OCI-LY1 (cell line): ENCODE measurements at regions not wholly inside any gene's neighbourhood (a gene's known extent, or its start where the extent isn't known, plus 50 kb on each side); places are given as distances from the start of the nearest gene placed in this dataset.

Experiments used
- H2AFZ ChIP-seq: fragments of 200-600 bp; sonication (generic), shearing (Covaris generic); 2 replicates; pipeline ENCODE4 v1.6.0; 2014; ENCODE audit warnings: antibody characterized with exemption, mild to moderate bottlenecking, low read length
- H3F3A ChIP-seq: fragments of 200-600 bp; sonication (generic), shearing (Covaris generic); 2 replicates; pipeline ENCODE4 v1.6.0; 2014; ENCODE audit warnings: mild to moderate bottlenecking, antibody characterized with exemption, low read length, moderate library complexity; ENCODE audit not compliant: insufficient read depth
- H3K27ac ChIP-seq: fragments of 200-600 bp; sonication (generic); 2 replicates; pipeline ENCODE4 v1.5.1; 2014; ENCODE audit warnings: low read length, mixed run types, mild to moderate bottlenecking, low read depth; ENCODE audit not compliant: poor library complexity, severe bottlenecking
- H3K27me3 ChIP-seq: fragments of 200-600 bp; sonication (generic); 2 replicates; pipeline ENCODE4 v1.6.0; 2014; ENCODE audit warnings: antibody characterized with exemption, mild to moderate bottlenecking, low read length, moderate library complexity; ENCODE audit not compliant: insufficient read depth
- H3K36me3 ChIP-seq: fragments of 200-600 bp; sonication (generic); 2 replicates; pipeline ENCODE4 v1.6.1; 2014; ENCODE audit warnings: mild to moderate bottlenecking, antibody characterized with exemption, low read length, moderate library complexity, mixed read lengths; ENCODE audit not compliant: insufficient read depth
- H3K4me1 ChIP-seq: fragments of 200-600 bp; sonication (generic); 2 replicates; pipeline ENCODE4 v1.5.1; 2014; ENCODE audit warnings: mild to moderate bottlenecking, low read length, moderate library complexity; ENCODE audit not compliant: insufficient read depth, severe bottlenecking
- H3K4me2 ChIP-seq: fragments of 200-600 bp; sonication (generic), shearing (Covaris generic); 2 replicates; pipeline ENCODE4 v1.6.1; 2014; ENCODE audit warnings: low read length
- H3K4me3 ChIP-seq: fragments of 200-600 bp; sonication (generic); 2 replicates; pipeline ENCODE4 v1.5.1; 2014; ENCODE audit warnings: low read length, low read depth, mild to moderate bottlenecking, mixed read lengths; ENCODE audit not compliant: poor library complexity, severe bottlenecking
- H3K79me2 ChIP-seq: fragments of 200-600 bp; shearing (Covaris generic); 2 replicates; pipeline ENCODE4 v1.6.1; 2016; ENCODE audit warnings: mixed run types, low read length, mixed read lengths; ENCODE audit not compliant: insufficient read depth
- H3K9ac ChIP-seq: fragments of 200-600 bp; sonication (generic), shearing (Covaris generic); 2 replicates; pipeline ENCODE4 v1.6.1; 2014; ENCODE audit warnings: mild to moderate bottlenecking, low read length, mixed read lengths
- H3K9me2 ChIP-seq: fragments of 200-600 bp; sonication (generic), shearing (Covaris generic); 2 replicates; pipeline ENCODE4 v1.6.1; 2014; ENCODE audit warnings: low read depth, mild to moderate bottlenecking, low read length, mixed read lengths
- H3K9me3 ChIP-seq: fragments of 200-600 bp; shearing (Covaris generic); 2 replicates; pipeline ENCODE4 v1.6.1; 2014; ENCODE audit warnings: low read length, mixed read lengths
- H4K20me1 ChIP-seq: fragments of 200-600 bp; sonication (generic), shearing (Covaris generic); 2 replicates; pipeline ENCODE4 v1.6.0; 2016; ENCODE audit warnings: mild to moderate bottlenecking, low read length; ENCODE audit not compliant: insufficient read depth
- CTCF ChIP-seq: fragments of 200-600 bp; sonication (generic), shearing (Covaris generic); IDR thresholded peaks from 2 replicates; pipeline ENCODE4 v1.5.1; 2017; ENCODE audit warnings: mild to moderate bottlenecking, antibody characterized with exemption, low read length, moderate library complexity, mixed read lengths
- EZH2 ChIP-seq: fragments of 200-600 bp; sonication (generic), shearing (Covaris generic); IDR thresholded peaks from 2 replicates; pipeline ENCODE4 v1.8.0; 2017; ENCODE audit warnings: borderline replicate concordance, mixed run types, mild to moderate bottlenecking, antibody characterized with exemption, low read length, moderate library complexity, mixed read lengths

GRCh38 chr7:16202303-16202702 lies 219.0 kb downstream of the CRPPA start:
- Histone ChIP-seq H3K36me3 (no peaks in the 10 kb centered on the region), H3K4me1 (no peaks in the 10 kb centered on the region), H2AFZ (no peak overlapping the region), H3K27me3 (no peaks in the 10 kb centered on the region), H3K27ac (no peak overlapping the region), H3K79me2 (no peaks in the 10 kb centered on the region), H4K20me1 (no peaks in the 10 kb centered on the region), H3K4me2 (no peak overlapping the region), H3K4me3 (no peak overlapping the region), H3K9me2 (no peaks in the 10 kb centered on the region), H3F3A (no peaks in the 10 kb centered on the region), H3K9ac (no peak overlapping the region), H3K9me3 (no peaks in the 10 kb centered on the region)
- no peak for TF ChIP-seq EZH2
- TF ChIP-seq CTCF = no peak

- Histone ChIP-seq H3K4me1 (no peaks in the 10 kb centered on the region), H4K20me1 (no peaks in the 10 kb centered on the region)
These were observed 220.7 kb downstream of the CRPPA start for GRCh38 chr7:16200591-16200990.

GRCh38 chr7:16193631-16194030 lies 227.7 kb downstream of the CRPPA start:
- no peaks in the 10 kb centered on the region for H3K4me1 ChIP-seq
- no peak overlapping the region for H3K27ac ChIP-seq
- no peaks in the 10 kb centered on the region for H3K36me3 ChIP-seq
- no peaks in the 10 kb centered on the region for H3K9me2 ChIP-seq
- H2AFZ ChIP-seq = no peak overlapping the region
- TF ChIP-seq EZH2 (no peak), CTCF (no peak)
- no peaks in the 10 kb centered on the region for H3K9me3 ChIP-seq
- no peaks in the 10 kb centered on the region for H3K79me2 ChIP-seq
- no peak overlapping the region for H3K4me3 ChIP-seq
- H3K4me2 ChIP-seq = no peak overlapping the region
- H3K27me3 ChIP-seq = no peaks in the 10 kb centered on the region
- no peak overlapping the region for H3K9ac ChIP-seq
- H3F3A ChIP-seq = no peaks in the 10 kb centered on the region
- no peaks in the 10 kb centered on the region for H4K20me1 ChIP-seq

More at GRCh38 chr7:16200591-16200990, 220.7 kb downstream of the CRPPA start:
- Histone ChIP-seq H3K9me2 (no peaks in the 10 kb centered on the region), H3K4me2 (no peak overlapping the region), H3K9me3 (no peaks in the 10 kb centered on the region), H3K4me3 (no peak overlapping the region), H3K27ac (no peak overlapping the region), H2AFZ (no peak overlapping the region), H3K79me2 (no peaks in the 10 kb centered on the region), H3K36me3 (no peaks in the 10 kb centered on the region), H3K27me3 (no peaks in the 10 kb centered on the region), H3K9ac (no peak overlapping the region), H3F3A (no peaks in the 10 kb centered on the region)
- TF ChIP-seq CTCF (no peak), EZH2 (no peak)
